ENCODE measurements at regions not wholly inside any gene's neighbourhood (a gene's known extent, or its start where the extent isn't known, plus 50 kb on each side); places are given as distances from the start of the nearest gene placed in this dataset.

- TF ChIP-seq ZNF274 (IDR thresholded peaks at IDR 0.05; ENCODE audit: insufficient read depth, insufficient read length), result no peak
- no peak for TF ChIP-seq POLR2A (IDR thresholded peaks at IDR 0.05; ENCODE audit: low read depth, low read length)
- no peak for TF ChIP-seq MAX (IDR thresholded peaks at IDR 0.05; ENCODE audit: low read depth, low read length)
- TF ChIP-seq REST (IDR thresholded peaks at IDR 0.05; ENCODE audit: low read depth, low read length), result no peak
- TF ChIP-seq EGR1 (IDR thresholded peaks at IDR 0.05; ENCODE audit: borderline replicate concordance in 1 of 2, low read depth in 2 of 2, low read length in 2 of 2), result no peak
- TF ChIP-seq CTCF (IDR thresholded peaks at IDR 0.05 in 2 of 3, conservative IDR thresholded peaks at IDR 0.05 in 1 of 3; ENCODE audit: control insufficient read depth in 2 of 3, extremely low read depth in 1 of 3, insufficient read depth in 1 of 3, low read depth in 3 of 3, low read length in 3 of 3), result no peak
- no peak for TF ChIP-seq NFYB (IDR thresholded peaks at IDR 0.05; ENCODE audit: insufficient read depth, low read depth, low read length)
- no peak for TF ChIP-seq KDM1A (IDR thresholded peaks at IDR 0.05; ENCODE audit: borderline replicate concordance)
- TF ChIP-seq CBX5 (IDR thresholded peaks at IDR 0.05; ENCODE audit: low read depth), result no peak
- no peak for TF ChIP-seq RAD51 (IDR thresholded peaks at IDR 0.05)
- TF ChIP-seq HCFC1 (IDR thresholded peaks at IDR 0.05; ENCODE audit: low read length), result no peak
Measured at GRCh38 chr15:70293591-70294470, 196.1 kb upstream of the TLE3 start.
